Neuronal stem cell (in vitro differentiated cells): ENCODE measurements at regions not wholly inside any gene's neighbourhood (a gene's known extent, or its start where the extent isn't known, plus 50 kb on each side); places are given as distances from the start of the nearest gene placed in this dataset.

Source experiments
- DNase-seq: peaks from one replicate; pipeline ENCODE4 v3.0.0-alpha.2; 2013; ENCODE audit warnings: low spot score
- H2AFZ ChIP-seq: one replicate; pipeline ENCODE4 v1.6.1; 2013; ENCODE audit warnings: mild to moderate bottlenecking, low read length, inconsistent platforms
- H2AK5ac ChIP-seq: 2 replicates; pipeline ENCODE4 v1.6.1; 2013; ENCODE audit warnings: low read depth, mild to moderate bottlenecking, inconsistent platforms, low read length, moderate library complexity, mixed read lengths
- H2BK120ac ChIP-seq: 2 replicates; pipeline ENCODE4 v1.6.1; 2013; ENCODE audit warnings: low read depth, mild to moderate bottlenecking, inconsistent platforms, low read length, moderate library complexity, mixed read lengths
- H2BK12ac ChIP-seq: one replicate; pipeline ENCODE4 v1.6.1; 2013; ENCODE audit warnings: low read length, inconsistent platforms
- H2BK15ac ChIP-seq: 2 replicates; pipeline ENCODE4 v1.6.1; 2013; ENCODE audit warnings: mild to moderate bottlenecking, low read length, inconsistent platforms, mixed read lengths
- H2BK5ac ChIP-seq: one replicate; pipeline ENCODE4 v1.6.1; 2013; ENCODE audit warnings: inconsistent platforms, mild to moderate bottlenecking, low read length, moderate library complexity
- H3K14ac ChIP-seq: one replicate; pipeline ENCODE4 v1.6.1; 2013; ENCODE audit warnings: low read length, inconsistent platforms
- H3K18ac ChIP-seq: 2 replicates; pipeline ENCODE4 v1.6.1; 2013; ENCODE audit warnings: low read length, inconsistent platforms
- H3K23ac ChIP-seq: 2 replicates; pipeline ENCODE4 v1.6.1; 2013; ENCODE audit warnings: low read depth, mild to moderate bottlenecking, mixed read lengths, low read length, inconsistent platforms; ENCODE audit not compliant: poor library complexity
- H3K27ac ChIP-seq: replicated peaks from 3 replicates; pipeline ENCODE4 v1.5.1; 2013; ENCODE audit warnings: low read length, inconsistent platforms
- H3K27me3 ChIP-seq, 3 experiments: 2 replicates each; pipeline ENCODE4 v1.6.1; 2013; ENCODE audit warnings: low read length in 3 of 3, mild to moderate bottlenecking in 2 of 3, inconsistent platforms in 1 of 3, low read depth in 1 of 3, mixed read lengths in 1 of 3, moderate library complexity in 1 of 3; ENCODE audit not compliant: control insufficient read depth in 3 of 3, insufficient read depth in 3 of 3
- H3K36me3 ChIP-seq, 2 donors: replicated peaks in 1 of 2; 2 replicates each; pipeline ENCODE4 v1.6.1; 2013; ENCODE audit warnings: low read length in 2 of 2; ENCODE audit not compliant: control insufficient read depth in 2 of 2, insufficient read depth in 2 of 2
- H3K4ac ChIP-seq: 2 replicates; pipeline ENCODE4 v1.6.1; 2013; ENCODE audit warnings: inconsistent platforms, mild to moderate bottlenecking, low read length, moderate library complexity
- H3K4me1 ChIP-seq, 2 donors: 1 replicate in 1 of 2; 2 replicates in 1 of 2; pipeline ENCODE4 v1.6.1; 2013; ENCODE audit warnings: low read length in 2 of 2, low read depth in 1 of 2; ENCODE audit not compliant: control insufficient read depth in 2 of 2, insufficient read depth in 1 of 2
- H3K4me2 ChIP-seq: one replicate; pipeline ENCODE4 v1.6.1; 2013; ENCODE audit warnings: mild to moderate bottlenecking, low read length, inconsistent platforms; ENCODE audit not compliant: insufficient read depth, poor library complexity, severe bottlenecking
- H3K4me3 ChIP-seq, 2 donors: 2 replicates each; pipeline ENCODE4 v1.5.1; 2013; ENCODE audit warnings: low read length in 2 of 2, mild to moderate bottlenecking in 2 of 2, inconsistent platforms in 1 of 2, moderate library complexity in 1 of 2
- H3K79me1 ChIP-seq: one replicate; pipeline ENCODE4 v1.6.1; 2013; ENCODE audit warnings: low read depth, mild to moderate bottlenecking, inconsistent platforms, low read length, moderate library complexity
- H3K9ac ChIP-seq: one replicate; pipeline ENCODE4 v1.6.1; 2013; ENCODE audit warnings: mild to moderate bottlenecking, low read depth, low read length, inconsistent platforms; ENCODE audit not compliant: poor library complexity
- H3K9me3 ChIP-seq, 2 donors: replicated peaks in 1 of 2; 2 replicates each; pipeline versions ENCODE3 to v1.6.1; 2013; ENCODE audit warnings: low read length in 2 of 2, mild to moderate bottlenecking in 2 of 2, inconsistent platforms in 1 of 2, low read depth in 1 of 2, mixed read lengths in 1 of 2, moderate library complexity in 1 of 2; ENCODE audit not compliant: control insufficient read depth in 2 of 2, insufficient read depth in 1 of 2
- H4K8ac ChIP-seq: one replicate; pipeline ENCODE4 v1.6.1; 2013; ENCODE audit warnings: low read depth, mild to moderate bottlenecking, inconsistent platforms, low read length, moderate library complexity
- H4K91ac ChIP-seq: one replicate; pipeline ENCODE4 v1.6.1; 2013; ENCODE audit warnings: low read length, low read depth, mild to moderate bottlenecking, inconsistent platforms; ENCODE audit not compliant: poor library complexity
- WGBS, 2 donors: extraction: QIAGEN DNeasy Blood & Tissue Kit; methylation state at CpG; one replicate each; pipeline ENCODE4 v1.1.7; 2013; ENCODE audit warnings: missing lambda C conversion rate in 2 of 2, mixed read lengths in 1 of 2; ENCODE audit not compliant: insufficient read length in 2 of 2, insufficient replicate concordance in 1 of 2; ENCODE audit errors: extremely low coverage in 2 of 2; 5-methylcytosine and 5-hydroxymethylcytosine counted together

GRCh38 chr1:234690872-234691271 is 80.9 kb upstream of the IRF2BP2 start:
- no peak overlapping the region for H4K8ac ChIP-seq
- no peak overlapping the region for H3K23ac ChIP-seq
- no peak overlapping the region for H2AFZ ChIP-seq
- no peak overlapping the region for H3K4me3 ChIP-seq
- no peak overlapping the region for H3K4ac ChIP-seq
- no peak overlapping the region for H3K18ac ChIP-seq
- no peak overlapping the region for H3K27ac ChIP-seq
- no peak overlapping the region for H3K9ac ChIP-seq
- no peaks in the 10 kb centered on the region for H3K4me1 ChIP-seq
- no peaks in the 10 kb centered on the region for H3K79me1 ChIP-seq
- H2BK5ac ChIP-seq = no peak overlapping the region
- DNase-seq = no peak
- WGBS, 2 donors = no CpG with 5 or more reads among the region's 2 CpGs
- no peak overlapping the region for H4K91ac ChIP-seq
- no peak overlapping the region for H2BK12ac ChIP-seq
- H2BK120ac ChIP-seq = no peak overlapping the region
- no peak overlapping the region for H3K4me2 ChIP-seq
- H3K36me3 ChIP-seq = no peaks in the 10 kb centered on the region
- no peak overlapping the region for H3K14ac ChIP-seq
- peaks cover 0 to 3% of the 10 kb centered on the region in 2 donors for H3K9me3 ChIP-seq
- no peak overlapping the region for H2BK15ac ChIP-seq
- H3K27me3 ChIP-seq = no peaks in the 10 kb centered on the region
- no peak overlapping the region for H2AK5ac ChIP-seq

- no peak overlapping the region for H3K9ac ChIP-seq
- H4K91ac ChIP-seq = no peak overlapping the region
- H2AFZ ChIP-seq = no peak overlapping the region
- no peak overlapping the region for H3K27ac ChIP-seq
- H2BK5ac ChIP-seq = no peak overlapping the region
- no peaks in the 10 kb centered on the region for H3K79me1 ChIP-seq
- H3K4me2 ChIP-seq = no peak overlapping the region
- H3K18ac ChIP-seq = no peak overlapping the region
- no peak overlapping the region for H2BK12ac ChIP-seq
- no peak overlapping the region for H3K23ac ChIP-seq
- no peak overlapping the region for H3K4me3 ChIP-seq
- no peaks in the 10 kb centered on the region for H3K36me3 ChIP-seq
- H3K9me3 ChIP-seq = peaks cover 0 to 7% of the 10 kb centered on the region in 2 donors
- no peak overlapping the region for H2BK15ac ChIP-seq
- H3K4ac ChIP-seq = no peak overlapping the region
- DNase-seq = no peak
- H2BK120ac ChIP-seq = no peak overlapping the region
- peaks cover 0 to 2% of the 10 kb centered on the region in 2 donors for H3K4me1 ChIP-seq
- WGBS, 2 donors = no CpG with 5 or more reads among the region's 3 CpGs
- H3K14ac ChIP-seq = no peak overlapping the region
- no peak overlapping the region for H4K8ac ChIP-seq
- H2AK5ac ChIP-seq = no peak overlapping the region
- no peaks in the 10 kb centered on the region for H3K27me3 ChIP-seq
Observed at GRCh38 chr1:234689236-234689635, 79.3 kb upstream of the IRF2BP2 start.

GRCh38 chr1:234687011-234687410 is 77.0 kb upstream of the IRF2BP2 start:
- Histone ChIP-seq H3K36me3 (no peaks in the 10 kb centered on the region), H4K8ac (no peak overlapping the region), H3K4me3 (no peak overlapping the region), H3K4me2 (no peak overlapping the region), H3K4ac (no peak overlapping the region), H3K4me1 (peaks cover 0 to 3% of the 10 kb centered on the region in 2 donors), H3K27me3 (no peaks in the 10 kb centered on the region), H2AFZ (no peak overlapping the region), H3K18ac (no peak overlapping the region), H3K9ac (no peak overlapping the region), H2BK15ac (no peak overlapping the region), H3K27ac (no peak overlapping the region), H3K23ac (no peak overlapping the region), H2AK5ac (no peak overlapping the region), H2BK5ac (no peak overlapping the region), H3K79me1 (no peaks in the 10 kb centered on the region), H3K14ac (no peak overlapping the region), H4K91ac (no peak overlapping the region), H2BK12ac (no peak overlapping the region), H3K9me3 (peaks cover 0 to 7% of the 10 kb centered on the region in 2 donors), H2BK120ac (no peak overlapping the region)
- WGBS, 2 donors = no CpG with 5 or more reads among the region's 2 CpGs
- DNase-seq = no peak

GRCh38 chr1:234686035-234686434 is 76.1 kb upstream of the IRF2BP2 start:
- Histone ChIP-seq H3K4me3 (no peak overlapping the region), H2BK15ac (no peak overlapping the region), H3K14ac (no peak overlapping the region), H3K36me3 (no peaks in the 10 kb centered on the region), H4K91ac (no peak overlapping the region), H4K8ac (no peak overlapping the region), H2BK5ac (no peak overlapping the region), H2AFZ (no peak overlapping the region), H3K4ac (no peak overlapping the region), H2BK12ac (no peak overlapping the region), H3K9ac (no peak overlapping the region), H3K4me2 (no peak overlapping the region), H3K18ac (no peak overlapping the region), H2BK120ac (no peak overlapping the region), H3K27ac (no peak overlapping the region), H3K4me1 (peaks cover 0 to 3% of the 10 kb centered on the region in 2 donors), H3K79me1 (no peaks in the 10 kb centered on the region), H3K27me3 (no peaks in the 10 kb centered on the region), H3K9me3 (peaks cover 0 to 7% of the 10 kb centered on the region in 2 donors), H2AK5ac (no peak overlapping the region), H3K23ac (no peak overlapping the region)
- no CpG with 5 or more reads among the region's 1 CpG for WGBS, 2 donors
- DNase-seq = no peak
